Activated CD4-positive, alpha-beta T cell treated with anti-CD3 and anti-CD28 coated beads for 36 hours (primary cell): ENCODE measurements at regions not wholly inside any gene's neighbourhood (a gene's known extent, or its start where the extent isn't known, plus 50 kb on each side); places are given as distances from the start of the nearest gene placed in this dataset.

Source experiments
- ATAC-seq: fragments of 200-7000 bp; cut with Tn5 transposase; one replicate; pipeline ENCODE4 v1.10.0; 2021; ENCODE audit warnings: mild to moderate bottlenecking, moderate library complexity
- CTCF ChIA-PET: fragments of 350-600 bp; sonication (Branson Sonifier 250); formaldehyde crosslinking; loops from one replicate; lab custom pipeline; 2021; ENCODE audit warnings: antibody characterized with exemption; lab: Charles Lee
- POLR2A ChIA-PET: fragments of 350-600 bp; sonication (Branson Sonifier 250); formaldehyde crosslinking; loops from one replicate; lab custom pipeline; 2021; ENCODE audit warnings: antibody characterized with exemption, inconsistent platforms; lab: Charles Lee
- DNase-seq: peaks from one replicate; pipeline ENCODE4 v3.0.0-alpha.2; 2020
- H3K27ac Mint-ChIP-seq: one replicate; pipeline ENCODE4 v1.8.0; 2021; ENCODE audit warnings: mixed read lengths
- H3K27me3 Mint-ChIP-seq: one replicate; pipeline ENCODE4 v1.8.0; 2021; ENCODE audit warnings: mixed read lengths
- H3K36me3 Mint-ChIP-seq: one replicate; pipeline ENCODE4 v1.8.0; 2021; ENCODE audit warnings: low read depth, mixed read lengths
- H3K4me1 Mint-ChIP-seq: one replicate; pipeline ENCODE4 v1.8.0; 2021; ENCODE audit warnings: mixed read lengths
- H3K4me3 Mint-ChIP-seq: one replicate; pipeline ENCODE4 v1.8.0; 2021; ENCODE audit warnings: mild to moderate bottlenecking, moderate library complexity, mixed read lengths
- H3K9me3 Mint-ChIP-seq: one replicate; pipeline ENCODE4 v1.8.0; 2021; ENCODE audit warnings: low read depth, mixed read lengths
- intact Hi-C, 2 experiments: fragments of 100-400 bp; cut with DNase I in 1 of 2; cut with micrococcal nuclease in 1 of 2; formaldehyde crosslinking; loops; one replicate each; pipeline versions ENCODE4 v1.14.2 to v1.15.1; 2022 to 2024; cut with DNase I, micrococcal nuclease

- no peaks in the 10 kb centered on the region for H3K36me3 Mint-ChIP-seq
- CTCF ChIA-PET = interaction anchor here (0.8 to 2.2 kb wide), 2 partner anchors 21 to 485 kb away, joined by 3 to 15 read pairs; no protein-coding TSS in a partner anchor
- no peak overlapping the region for H3K27ac Mint-ChIP-seq
- ATAC-seq = no peak
- no peak for DNase-seq
- no peaks in the 10 kb centered on the region for H3K9me3 Mint-ChIP-seq
- no peaks in the 10 kb centered on the region for H3K27me3 Mint-ChIP-seq
- POLR2A ChIA-PET = no interaction called here
- no peaks in the 10 kb centered on the region for H3K4me1 Mint-ChIP-seq
- no peak overlapping the region for H3K4me3 Mint-ChIP-seq
- intact Hi-C loops = no loop called here
These were observed 341.2 kb downstream of the CRPPA start for GRCh38 chr7:16080131-16080530.

GRCh38 chr7:16079723-16080122 is 341.6 kb downstream of the CRPPA start:
- ChIA-PET POLR2A (no interaction called here), CTCF (interaction anchor here (0.8 to 2.2 kb wide), 2 partner anchors 21 to 486 kb away, joined by 3 to 15 read pairs; no protein-coding TSS in a partner anchor)
- intact Hi-C loops = loop anchor here (2.0 to 10.0 kb wide), 4 partner anchors 341 to 885 kb away; partner anchors contain the start of gene CRPPA (in 1 of the 2)
- Mint-ChIP-seq H3K9me3 (no peaks in the 10 kb centered on the region), H3K4me3 (no peak overlapping the region), H3K36me3 (no peaks in the 10 kb centered on the region), H3K4me1 (no peaks in the 10 kb centered on the region), H3K27ac (no peak overlapping the region), H3K27me3 (no peaks in the 10 kb centered on the region)
- no peak for ATAC-seq
- no peak for DNase-seq

- ChIA-PET POLR2A (no interaction called here), CTCF (interaction anchor here (0.8 to 2.7 kb wide), 7 partner anchors 10 to 509 kb away, joined by 3 to 32 read pairs (median 3); no protein-coding TSS in a partner anchor)
- intact Hi-C loops = loop anchor here (1.0 to 10.0 kb wide), 5 partner anchors 342 to 884 kb away; partner anchors contain the start of gene CRPPA (in 1 of the 2)
- no peak overlapping the region for H3K4me3 Mint-ChIP-seq
- H3K36me3 Mint-ChIP-seq = no peaks in the 10 kb centered on the region
- no peaks in the 10 kb centered on the region for H3K27me3 Mint-ChIP-seq
- DNase-seq (peak; percentile 23), ATAC-seq (peak; percentile 49)
- H3K4me1 Mint-ChIP-seq = no peaks in the 10 kb centered on the region
- no peaks in the 10 kb centered on the region for H3K9me3 Mint-ChIP-seq
- no peak overlapping the region for H3K27ac Mint-ChIP-seq
These were observed 343.0 kb downstream of the CRPPA start for GRCh38 chr7:16078076-16078952.

GRCh38 chr7:16071246-16071857 is 350.0 kb downstream of the CRPPA start:
- Mint-ChIP-seq H3K4me1 (no peaks in the 10 kb centered on the region), H3K27me3 (peaks cover 2% of the 10 kb centered on the region), H3K4me3 (no peak overlapping the region), H3K9me3 (no peaks in the 10 kb centered on the region), H3K36me3 (no peaks in the 10 kb centered on the region), H3K27ac (no peak overlapping the region)
- ATAC-seq (no peak), DNase-seq (peak; percentile 18)
- intact Hi-C loops = loop anchor here in 1 of 2 experiments (1.0 to 10.0 kb wide), 6 partner anchors 349 to 1374 kb away; no protein-coding TSS in a partner anchor
- ChIA-PET CTCF (interaction anchor here (0.8 kb wide), 1 partner anchor 493 kb away, joined by 3 read pairs; no protein-coding TSS in a partner anchor), POLR2A (no interaction called here)

GRCh38 chr7:16070806-16071205 is 350.5 kb downstream of the CRPPA start:
- intact Hi-C loops = loop anchor here in 1 of 2 experiments (1.0 to 10.0 kb wide), 6 partner anchors 349 to 1374 kb away; no protein-coding TSS in a partner anchor
- POLR2A ChIA-PET = no interaction called here
- Mint-ChIP-seq H3K36me3 (no peaks in the 10 kb centered on the region), H3K4me1 (no peaks in the 10 kb centered on the region), H3K9me3 (no peaks in the 10 kb centered on the region), H3K4me3 (no peak overlapping the region), H3K27me3 (peaks cover 2% of the 10 kb centered on the region), H3K27ac (no peak overlapping the region)
- CTCF ChIA-PET = interaction anchor here (0.8 kb wide), 1 partner anchor 494 kb away, joined by 3 read pairs; no protein-coding TSS in a partner anchor
- DNase-seq (no peak), ATAC-seq (no peak)

GRCh38 chr7:16069998-16070397 is 351.3 kb downstream of the CRPPA start:
- Mint-ChIP-seq H3K27me3 (peaks cover 2% of the 10 kb centered on the region), H3K4me3 (no peak overlapping the region), H3K9me3 (no peaks in the 10 kb centered on the region), H3K36me3 (no peaks in the 10 kb centered on the region), H3K4me1 (no peaks in the 10 kb centered on the region), H3K27ac (no peak overlapping the region)
- DNase-seq (no peak), ATAC-seq (no peak)
- POLR2A ChIA-PET = no interaction called here
- intact Hi-C loops = loop anchor here (5.0 to 10.0 kb wide), 5 partner anchors 348 to 1373 kb away; no protein-coding TSS in a partner anchor
- CTCF ChIA-PET = no interaction called here

- H3K36me3 Mint-ChIP-seq = no peaks in the 10 kb centered on the region
- no peak overlapping the region for H3K4me3 Mint-ChIP-seq
- H3K27ac Mint-ChIP-seq = no peak overlapping the region
- POLR2A ChIA-PET = no interaction called here
- H3K27me3 Mint-ChIP-seq = peaks cover 2% of the 10 kb centered on the region
- intact Hi-C loops = loop anchor here in 1 of 2 experiments (5.0 kb wide), 1 partner anchor 761 kb away; no protein-coding TSS in a partner anchor
- H3K9me3 Mint-ChIP-seq = no peaks in the 10 kb centered on the region
- CTCF ChIA-PET = no interaction called here
- no peaks in the 10 kb centered on the region for H3K4me1 Mint-ChIP-seq
- ATAC-seq (no peak), DNase-seq (no peak)
These were observed 353.2 kb downstream of the CRPPA start for GRCh38 chr7:16068183-16068582.

GRCh38 chr7:16067711-16068110 is 353.6 kb downstream of the CRPPA start:
- Mint-ChIP-seq H3K27ac (no peak overlapping the region), H3K4me3 (no peak overlapping the region), H3K4me1 (no peaks in the 10 kb centered on the region), H3K36me3 (no peaks in the 10 kb centered on the region), H3K27me3 (peaks cover 2% of the 10 kb centered on the region), H3K9me3 (no peaks in the 10 kb centered on the region)
- CTCF ChIA-PET = no interaction called here
- intact Hi-C loops = loop anchor here in 1 of 2 experiments (5.0 kb wide), 1 partner anchor 760 kb away; no protein-coding TSS in a partner anchor
- POLR2A ChIA-PET = no interaction called here
- ATAC-seq = no peak
- no peak for DNase-seq

- intact Hi-C loops = loop anchor here in 1 of 2 experiments (5.0 kb wide), 1 partner anchor 760 kb away; no protein-coding TSS in a partner anchor
- Mint-ChIP-seq H3K4me1 (no peaks in the 10 kb centered on the region), H3K27ac (no peak overlapping the region), H3K9me3 (no peaks in the 10 kb centered on the region), H3K4me3 (no peak overlapping the region), H3K27me3 (peaks cover 2% of the 10 kb centered on the region), H3K36me3 (no peaks in the 10 kb centered on the region)
- ChIA-PET POLR2A (no interaction called here), CTCF (no interaction called here)
- DNase-seq (no peak), ATAC-seq (no peak)
These were observed 354.4 kb downstream of the CRPPA start for GRCh38 chr7:16066805-16067459.

GRCh38 chr7:16065939-16066338 is 355.4 kb downstream of the CRPPA start:
- Mint-ChIP-seq H3K4me3 (no peak overlapping the region), H3K4me1 (no peaks in the 10 kb centered on the region), H3K36me3 (no peaks in the 10 kb centered on the region), H3K27me3 (peaks cover 2% of the 10 kb centered on the region), H3K9me3 (no peaks in the 10 kb centered on the region), H3K27ac (no peak overlapping the region)
- no peak for DNase-seq
- intact Hi-C loops = loop anchor here in 1 of 2 experiments (5.0 kb wide), 1 partner anchor 759 kb away; no protein-coding TSS in a partner anchor
- no peak for ATAC-seq
- POLR2A ChIA-PET = no interaction called here
- CTCF ChIA-PET = interaction anchor here (0.9 kb wide), 1 partner anchor 12 kb away, joined by 3 read pairs; no protein-coding TSS in a partner anchor
